ENCODE measurements at regions not wholly inside any gene's neighbourhood (a gene's known extent, or its start where the extent isn't known, plus 50 kb on each side); places are given as distances from the start of the nearest gene placed in this dataset.

DNA sequence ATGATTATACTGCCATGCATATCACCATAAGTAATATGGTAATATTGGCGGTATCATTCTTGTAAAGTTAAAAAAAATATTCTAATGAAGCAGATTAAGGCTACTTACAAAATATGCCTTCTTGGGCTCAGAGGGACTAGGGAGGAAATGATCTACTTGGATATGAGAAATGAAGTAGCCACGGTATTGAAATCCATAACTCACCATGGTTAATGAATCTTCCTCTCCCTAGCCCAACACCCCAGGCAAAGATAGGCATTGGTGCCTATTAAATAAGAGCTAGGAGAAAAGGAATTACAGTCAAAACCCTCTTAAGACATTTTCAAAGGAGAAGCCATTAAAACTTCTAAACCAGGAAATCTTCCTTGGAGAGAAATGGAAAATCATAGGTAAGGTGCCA is 280.5 kb downstream of the TFAP2B start:
- no peak overlapping the region for H3K27ac Mint-ChIP-seq
- ChIA-PET POLR2A (no interaction called here), CTCF (no interaction called here)
- DNase-seq: no peak
- TF ChIP-seq, protein P1, sequence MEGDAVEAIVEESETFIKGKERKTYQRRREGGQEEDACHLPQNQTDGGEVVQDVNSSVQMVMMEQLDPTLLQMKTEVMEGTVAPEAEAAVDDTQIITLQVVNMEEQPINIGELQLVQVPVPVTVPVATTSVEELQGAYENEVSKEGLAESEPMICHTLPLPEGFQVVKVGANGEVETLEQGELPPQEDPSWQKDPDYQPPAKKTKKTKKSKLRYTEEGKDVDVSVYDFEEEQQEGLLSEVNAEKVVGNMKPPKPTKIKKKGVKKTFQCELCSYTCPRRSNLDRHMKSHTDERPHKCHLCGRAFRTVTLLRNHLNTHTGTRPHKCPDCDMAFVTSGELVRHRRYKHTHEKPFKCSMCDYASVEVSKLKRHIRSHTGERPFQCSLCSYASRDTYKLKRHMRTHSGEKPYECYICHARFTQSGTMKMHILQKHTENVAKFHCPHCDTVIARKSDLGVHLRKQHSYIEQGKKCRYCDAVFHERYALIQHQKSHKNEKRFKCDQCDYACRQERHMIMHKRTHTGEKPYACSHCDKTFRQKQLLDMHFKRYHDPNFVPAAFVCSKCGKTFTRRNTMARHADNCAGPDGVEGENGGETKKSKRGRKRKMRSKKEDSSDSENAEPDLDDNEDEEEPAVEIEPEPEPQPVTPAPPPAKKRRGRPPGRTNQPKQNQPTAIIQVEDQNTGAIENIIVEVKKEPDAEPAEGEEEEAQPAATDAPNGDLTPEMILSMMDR (IDR thresholded peaks at IDR 0.05): no peak
- no peak overlapping the region for H3K4me3 ChIP-seq (ENCODE audit: low read length)
- no peaks in the 10 kb centered on the region for H3K9me3 ChIP-seq (ENCODE audit: control insufficient read depth in 1 of 2, insufficient read depth in 1 of 2, low read length in 2 of 2)
- intact Hi-C loops (cut with DNase I, micrococcal nuclease): no loop called here
- H3K4me1 ChIP-seq (ENCODE audit: insufficient read depth, low read length): no peaks in the 10 kb centered on the region
- no peaks in the 10 kb centered on the region for H3K36me3 Mint-ChIP-seq (ENCODE audit: low read depth)
- H3K9me3 Mint-ChIP-seq: peaks cover 6% of the 10 kb centered on the region
- no peak overlapping the region for H3K27ac ChIP-seq (ENCODE audit: low read depth in 1 of 2, low read length in 2 of 2)
- no peaks in the 10 kb centered on the region for H3K27me3 ChIP-seq (ENCODE audit: control insufficient read depth in 1 of 2, insufficient read depth in 2 of 2, low read length in 2 of 2)
- H3K4me1 Mint-ChIP-seq (ENCODE audit: low read depth): no peaks in the 10 kb centered on the region
- no peaks in the 10 kb centered on the region for H3K36me3 ChIP-seq (ENCODE audit: insufficient read depth, low read length)
- H3K27me3 Mint-ChIP-seq: no peaks in the 10 kb centered on the region
- no peak for ATAC-seq (ENCODE audit: poor library complexity)
- H3K4me3 Mint-ChIP-seq: no peak overlapping the region

DNA sequence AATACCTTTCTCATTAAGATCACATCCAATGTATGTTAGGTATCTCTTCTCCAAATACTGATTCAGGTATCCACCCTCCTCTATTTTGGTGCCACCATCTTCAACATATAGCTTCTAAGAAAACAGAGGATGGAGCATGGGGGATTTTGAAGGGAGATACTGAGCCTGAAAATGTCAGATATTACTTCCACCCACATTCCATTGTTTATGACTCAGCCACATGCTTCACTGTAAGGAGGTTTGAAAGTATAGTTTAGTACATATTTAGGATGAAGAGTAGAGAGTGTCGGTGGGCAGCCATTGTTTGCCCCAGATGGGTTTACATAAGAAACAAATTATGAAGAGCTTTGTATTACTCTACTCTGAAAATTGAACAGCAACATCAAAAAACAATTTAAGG is 286.7 kb downstream of the TFAP2B start:
- no peaks in the 10 kb centered on the region for H3K27me3 Mint-ChIP-seq
- Histone ChIP-seq H3K36me3 (ENCODE audit: insufficient read depth, low read length) (no peaks in the 10 kb centered on the region), H3K27ac (ENCODE audit: low read depth in 1 of 2, low read length in 2 of 2) (no peak overlapping the region), H3K4me1 (ENCODE audit: insufficient read depth, low read length) (no peaks in the 10 kb centered on the region), H3K27me3 (ENCODE audit: control insufficient read depth in 1 of 2, insufficient read depth in 2 of 2, low read length in 2 of 2) (no peaks in the 10 kb centered on the region), H3K9me3 (ENCODE audit: control insufficient read depth in 1 of 2, insufficient read depth in 1 of 2, low read length in 2 of 2) (no peaks in the 10 kb centered on the region), H3K4me3 (ENCODE audit: low read length) (no peak overlapping the region)
- no peak overlapping the region for H3K27ac Mint-ChIP-seq
- H3K4me1 Mint-ChIP-seq (ENCODE audit: low read depth): no peaks in the 10 kb centered on the region
- peaks cover 3% of the 10 kb centered on the region for H3K9me3 Mint-ChIP-seq
- no peak overlapping the region for H3K4me3 Mint-ChIP-seq
- no peak for DNase-seq
- no peaks in the 10 kb centered on the region for H3K36me3 Mint-ChIP-seq (ENCODE audit: low read depth)
- ATAC-seq (ENCODE audit: poor library complexity): no peak
- TF ChIP-seq, protein P1 (IDR thresholded peaks at IDR 0.05): no peak
- intact Hi-C loops (cut with DNase I, micrococcal nuclease): no loop called here
- CTCF ChIA-PET: no interaction called here
- POLR2A ChIA-PET: no interaction called here

DNA sequence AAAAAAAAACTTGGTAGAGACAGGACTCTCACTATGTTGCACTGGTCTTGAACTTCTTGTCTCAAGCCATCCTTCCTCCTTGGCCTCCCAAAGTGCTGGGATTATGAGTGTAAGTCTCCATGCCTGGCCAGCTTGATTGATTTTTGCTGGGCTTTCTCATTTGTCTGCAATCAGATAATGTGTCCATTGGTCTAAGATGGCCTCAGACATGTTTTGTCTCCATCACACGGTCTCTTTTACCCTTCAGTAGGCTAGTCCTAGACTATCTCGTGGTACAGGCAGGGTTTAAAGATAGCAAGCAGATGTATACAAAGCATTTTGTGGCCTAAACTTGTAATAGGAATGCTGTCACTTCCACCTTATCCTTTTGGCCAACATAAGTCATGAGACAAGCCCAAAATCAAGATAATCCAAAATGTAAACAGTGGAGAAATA is 289.1 kb downstream of the TFAP2B start:
- intact Hi-C loops (cut with DNase I, micrococcal nuclease): no loop called here
- no peaks in the 10 kb centered on the region for H3K4me1 ChIP-seq (ENCODE audit: insufficient read depth, low read length)
- Mint-ChIP-seq H3K27ac (no peak overlapping the region), H3K4me1 (ENCODE audit: low read depth) (no peaks in the 10 kb centered on the region), H3K36me3 (ENCODE audit: low read depth) (no peaks in the 10 kb centered on the region), H3K9me3 (peaks cover 3% of the 10 kb centered on the region), H3K4me3 (no peak overlapping the region), H3K27me3 (no peaks in the 10 kb centered on the region)
- peaks cover 0 to 3% of the 10 kb centered on the region in 2 experiments for H3K9me3 ChIP-seq (ENCODE audit: control insufficient read depth in 1 of 2, insufficient read depth in 1 of 2, low read length in 2 of 2)
- no peak overlapping the region for H3K27ac ChIP-seq (ENCODE audit: low read depth in 1 of 2, low read length in 2 of 2)
- DNase-seq (no peak), ATAC-seq (ENCODE audit: poor library complexity) (no peak)
- ChIA-PET POLR2A (no interaction called here), CTCF (no interaction called here)
- H3K27me3 ChIP-seq (ENCODE audit: control insufficient read depth in 1 of 2, insufficient read depth in 2 of 2, low read length in 2 of 2): no peaks in the 10 kb centered on the region
- H3K36me3 ChIP-seq (ENCODE audit: insufficient read depth, low read length): no peaks in the 10 kb centered on the region
- TF ChIP-seq, protein P1 (IDR thresholded peaks at IDR 0.05): no peak
- no peak overlapping the region for H3K4me3 ChIP-seq (ENCODE audit: low read length)

All from CD4-positive, alpha-beta T cell (primary cell).